ENCODE measurements at regions not wholly inside any gene's neighbourhood (a gene's known extent, or its start where the extent isn't known, plus 50 kb on each side); places are given as distances from the start of the nearest gene placed in this dataset.
A peak's percentile ranks its signal among the peaks of the same experiment; 100 is the strongest.
"Not testable (repeated sequence)": the region's sequence is repeated elsewhere in the genome, so short reads cannot be mapped to it uniquely, and the experiment has no call there.

DNA sequence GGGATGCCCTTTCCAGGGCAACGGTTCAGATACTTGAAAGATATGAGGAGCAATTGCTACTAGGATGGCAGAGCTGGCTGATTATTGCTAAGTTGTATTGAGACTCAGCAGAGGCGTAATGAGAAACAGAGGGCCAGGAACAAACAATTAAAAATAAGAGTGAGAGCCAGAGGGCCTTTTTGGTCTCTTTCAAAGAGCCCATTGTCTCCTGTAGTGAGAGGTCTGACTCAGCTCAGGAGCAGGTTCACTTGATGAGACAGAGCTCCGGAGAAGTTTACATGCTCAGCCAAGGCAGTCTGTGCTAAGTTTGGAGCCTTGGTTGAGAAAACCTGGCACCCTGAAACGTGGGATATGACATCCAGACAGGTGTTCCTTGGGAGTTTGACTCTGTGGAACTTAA is 303.9 kb upstream of the DLGAP1 start:
- no peak for DNase-seq

DNA sequence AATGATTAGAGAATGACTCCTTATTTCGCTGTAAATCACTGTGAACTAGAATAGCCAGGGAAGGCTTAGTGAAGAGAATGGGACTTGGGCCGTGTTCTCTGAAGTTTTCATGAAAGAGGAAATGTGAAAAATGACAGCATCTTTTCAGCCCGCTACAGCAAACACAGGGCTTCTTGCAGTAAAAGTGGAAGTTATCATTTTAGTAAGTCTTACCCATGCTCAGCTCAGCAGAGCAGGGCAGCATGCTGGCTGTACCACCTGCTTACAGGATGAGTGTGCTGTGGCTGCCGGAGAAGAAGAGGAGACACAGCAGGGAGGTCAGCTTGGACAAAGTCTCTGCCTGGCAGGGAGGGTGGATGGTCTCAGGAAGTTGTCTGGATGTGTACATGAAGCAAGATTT is 300.7 kb upstream of the DLGAP1 start:
- DNase-seq, result no peak

DNA sequence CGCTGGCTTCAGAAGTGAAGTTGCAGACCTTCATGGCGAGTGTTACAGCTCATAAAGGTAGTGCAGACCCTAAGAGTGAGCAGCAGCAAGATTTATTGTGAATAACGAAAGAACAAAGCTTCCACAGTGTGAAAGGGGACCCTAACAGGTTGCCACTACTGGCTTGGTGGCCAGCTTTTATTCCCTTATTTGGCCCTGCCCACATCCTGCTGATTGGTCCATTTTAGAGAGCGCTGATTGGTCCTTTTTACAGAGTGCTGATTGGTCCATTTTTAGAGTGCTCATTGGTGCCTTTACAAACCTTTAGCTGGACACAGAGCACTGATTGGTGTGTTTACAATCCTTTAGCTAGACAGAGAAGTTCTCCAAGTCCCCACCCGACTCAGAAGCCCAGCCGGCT is 298.0 kb upstream of the DLGAP1 start:
- DNase-seq, result not testable (repeated sequence)

DNA sequence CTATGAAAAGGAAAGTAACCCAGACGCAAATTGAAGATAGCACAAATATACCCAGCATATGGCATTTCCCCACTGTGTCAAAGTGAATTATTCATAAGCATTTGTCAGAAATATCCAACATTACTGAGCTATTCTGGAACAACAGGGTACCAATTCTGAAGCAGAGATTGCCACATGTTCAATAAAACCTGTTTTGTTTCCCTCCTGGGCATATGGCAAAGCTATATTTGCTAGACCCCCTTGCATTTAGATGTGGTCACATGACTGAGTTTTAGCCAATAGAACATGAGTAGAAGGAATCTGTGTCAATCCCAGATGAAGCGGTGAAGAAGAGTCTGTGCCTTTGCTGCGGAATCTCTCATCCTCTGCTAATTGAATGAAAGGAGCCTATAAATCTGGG is 296.4 kb upstream of the DLGAP1 start:
- DNase-seq, result no peak

DNA sequence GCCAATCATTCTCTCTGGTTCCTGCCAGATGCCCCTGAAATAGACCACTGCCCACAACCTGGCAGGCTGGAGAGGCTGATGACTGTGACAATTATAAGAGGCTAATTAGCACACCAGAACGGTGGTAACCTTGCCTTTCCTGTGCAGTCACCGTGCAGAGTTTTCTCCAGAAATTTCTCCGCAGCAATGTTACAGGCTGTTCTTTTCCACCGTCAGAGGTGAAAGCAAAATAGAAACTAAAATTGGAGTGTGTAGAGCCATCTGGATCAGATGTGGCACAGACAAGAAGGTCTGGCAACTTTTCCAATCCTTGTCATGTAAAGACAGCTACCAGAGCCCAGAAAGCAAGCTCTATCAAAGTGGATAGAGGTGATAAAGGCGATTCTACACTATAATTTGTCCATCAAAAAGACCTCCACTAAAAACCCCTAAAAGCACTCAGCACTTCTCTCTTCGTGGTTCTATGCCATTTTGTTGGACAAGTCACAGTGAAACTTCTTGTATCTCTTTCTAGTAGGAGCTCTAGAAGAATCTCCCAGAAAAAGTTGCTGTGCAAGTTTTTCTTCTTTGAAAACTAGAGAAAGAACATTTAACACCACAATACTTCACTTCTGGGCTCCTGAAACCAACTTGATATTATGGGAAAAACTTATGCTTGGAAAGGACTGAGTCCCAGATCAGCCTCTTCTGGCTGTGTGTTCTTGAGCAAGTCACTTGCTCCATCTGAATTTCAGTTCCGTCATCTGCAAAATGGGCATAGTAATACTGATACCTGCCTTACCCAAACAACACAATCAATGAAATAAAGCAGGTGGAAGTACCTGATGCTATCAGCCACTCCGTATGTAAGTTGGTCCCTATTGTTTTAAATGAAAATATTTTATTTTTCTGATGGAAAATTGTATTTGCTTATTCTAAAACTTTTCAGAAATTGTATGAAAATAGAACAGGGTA is 295.6 kb upstream of the DLGAP1 start:
- DNase-seq, result no peak

DNA sequence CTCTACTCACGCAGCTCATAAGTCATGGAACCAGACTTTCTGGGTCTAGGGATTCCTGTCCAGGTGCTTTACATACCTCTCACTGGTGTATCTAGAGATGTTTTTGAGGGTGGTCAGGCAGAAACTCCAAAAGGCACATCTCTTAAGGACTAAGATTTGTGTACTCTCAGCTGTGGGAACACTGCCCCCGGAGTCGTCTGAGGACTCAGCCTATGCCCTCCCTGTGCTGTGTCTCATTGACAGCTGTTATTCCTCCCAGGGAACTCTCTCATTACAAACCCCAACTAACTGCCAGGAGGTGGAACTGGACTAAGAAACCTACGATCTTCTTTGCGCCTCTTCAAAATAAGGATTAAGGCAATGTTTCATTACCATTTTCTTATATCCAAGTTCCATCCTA is 293.9 kb upstream of the DLGAP1 start:
- DNase-seq, result no peak

DNA sequence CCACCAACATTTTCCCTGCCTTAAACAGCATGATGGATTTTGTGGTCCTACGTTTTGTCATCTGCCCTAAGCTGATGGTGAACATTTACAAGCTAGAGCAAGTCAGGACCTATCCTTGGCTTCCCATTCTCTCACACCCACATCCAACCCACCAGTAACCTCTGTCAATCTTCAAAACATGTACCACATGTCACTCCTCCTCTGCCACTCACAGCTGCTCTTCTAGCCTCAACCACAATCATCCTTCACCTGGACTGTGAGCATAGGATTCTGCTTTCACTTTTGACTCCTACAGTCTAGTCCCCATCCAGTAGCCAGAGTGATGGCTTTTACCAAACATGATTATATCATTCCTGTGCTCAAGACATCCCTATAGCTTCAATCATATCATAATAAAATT is 279.8 kb upstream of the DLGAP1 start:
- DNase-seq, result no peak

DNA sequence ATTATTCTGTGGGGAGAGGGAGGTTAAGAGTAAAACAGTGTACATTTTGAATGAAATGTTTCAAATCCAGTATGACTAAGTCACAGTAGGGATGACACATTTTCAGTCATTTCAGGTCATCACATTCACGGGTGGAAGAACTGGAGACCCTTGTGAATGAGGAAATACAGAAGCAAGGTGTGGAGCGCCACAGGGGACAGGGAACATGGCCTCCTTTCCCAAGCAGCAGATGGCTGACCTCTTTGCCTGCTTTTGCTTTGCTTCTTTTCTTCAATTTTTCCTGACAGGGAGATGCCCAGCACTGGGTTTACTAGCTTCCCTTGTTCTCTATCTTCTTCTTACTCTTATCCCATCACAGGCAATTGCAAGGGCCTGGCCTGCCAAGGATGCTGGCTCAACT is 278.9 kb upstream of the DLGAP1 start:
- DNase-seq, result no peak

DNA sequence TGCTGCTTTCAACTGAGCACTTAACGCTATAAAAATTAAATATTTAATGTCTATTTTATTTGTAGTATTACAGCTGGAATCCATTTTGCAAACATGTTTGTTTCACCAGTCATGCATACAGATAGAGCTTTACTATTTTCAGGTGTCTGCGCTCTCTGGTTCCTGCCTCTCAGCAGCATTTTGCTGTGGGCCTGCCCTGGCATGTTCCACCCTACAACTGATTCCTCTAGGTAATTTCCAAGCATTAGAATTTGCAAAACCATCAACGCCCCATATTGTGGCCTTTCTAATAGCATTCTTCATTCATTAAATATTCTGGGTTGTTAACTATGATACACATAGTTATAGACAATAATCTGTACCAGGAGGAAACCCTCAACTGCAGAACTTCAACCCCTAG is 266.4 kb upstream of the DLGAP1 start:
- no peak for DNase-seq

DNA sequence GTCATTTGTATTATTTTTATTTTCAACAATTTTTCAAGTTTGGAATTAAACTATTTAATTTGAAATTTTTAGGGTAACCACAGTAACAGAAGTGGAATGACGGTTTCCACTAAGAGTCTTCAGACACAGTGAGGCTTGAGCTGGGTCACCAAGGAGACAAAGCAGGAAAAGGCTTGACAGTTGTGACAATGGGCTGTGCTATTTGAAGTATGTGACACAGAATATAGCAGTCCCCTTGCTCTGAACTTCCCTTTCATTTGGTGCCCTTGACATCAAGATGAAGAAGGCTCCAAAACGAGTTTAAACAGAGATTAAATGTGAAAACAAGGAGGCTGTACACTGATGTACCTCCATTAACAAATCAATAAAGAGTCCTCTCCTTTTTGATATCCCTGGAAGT is 265.4 kb upstream of the DLGAP1 start:
- no peak for DNase-seq

DNA sequence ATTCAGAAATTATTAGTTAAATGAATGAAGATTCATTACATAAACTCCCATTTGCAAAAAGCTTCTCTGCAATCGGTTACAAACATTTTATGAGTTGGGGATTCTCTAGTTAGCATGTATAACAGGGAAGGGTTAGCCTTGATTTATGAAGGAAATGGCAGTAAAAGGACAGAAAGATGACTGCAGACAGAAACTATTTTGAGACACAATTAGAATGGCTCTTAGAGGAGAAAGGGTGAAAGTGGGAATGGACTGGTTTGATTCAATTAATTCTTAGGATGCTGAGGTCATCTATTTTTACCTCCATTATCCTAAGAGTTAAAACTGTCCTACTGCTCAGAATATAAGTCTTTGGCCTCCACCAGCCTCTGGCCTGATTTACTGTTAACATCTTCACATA is 250.8 kb upstream of the DLGAP1 start:
- no peak for DNase-seq

DNA sequence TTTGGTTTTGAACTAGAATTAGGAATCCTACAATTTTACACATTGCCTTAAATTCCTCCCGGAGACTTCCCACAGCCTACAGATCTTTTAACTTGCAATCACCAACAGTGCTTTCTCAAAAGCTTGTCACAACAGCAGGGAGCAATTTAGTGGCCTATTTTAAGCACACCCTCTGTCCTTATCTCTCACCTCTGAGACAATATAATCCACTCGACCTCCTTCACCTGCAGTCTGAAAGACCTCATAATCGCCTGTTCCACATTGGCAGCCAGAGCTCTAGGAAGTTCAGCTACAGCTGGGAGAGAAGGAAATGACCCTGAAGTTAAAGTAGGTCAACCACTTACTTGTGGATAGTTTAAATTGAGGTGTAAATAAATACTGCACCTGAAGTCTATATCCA is 249.7 kb upstream of the DLGAP1 start:
- no peak for DNase-seq

DNA sequence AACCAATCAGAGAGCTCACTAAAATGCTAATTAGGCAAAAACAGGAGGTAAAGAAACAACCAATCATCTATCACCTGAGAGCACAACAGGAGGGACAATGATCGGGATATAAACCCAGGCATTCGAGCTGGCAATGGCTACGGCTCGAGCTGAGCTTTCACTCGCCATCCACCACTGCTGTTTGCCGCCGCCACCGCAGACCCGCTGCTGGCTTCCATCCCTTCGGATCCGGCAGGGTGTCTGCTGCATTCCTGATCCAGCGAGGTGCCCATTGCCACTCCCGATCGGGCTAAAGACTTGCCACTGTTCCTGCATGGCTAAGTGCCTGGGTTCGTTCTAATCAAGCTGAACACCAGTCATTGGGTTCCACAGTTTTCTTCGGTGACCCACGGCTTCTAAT is 236.7 kb upstream of the DLGAP1 start:
- no peak for DNase-seq

DNA sequence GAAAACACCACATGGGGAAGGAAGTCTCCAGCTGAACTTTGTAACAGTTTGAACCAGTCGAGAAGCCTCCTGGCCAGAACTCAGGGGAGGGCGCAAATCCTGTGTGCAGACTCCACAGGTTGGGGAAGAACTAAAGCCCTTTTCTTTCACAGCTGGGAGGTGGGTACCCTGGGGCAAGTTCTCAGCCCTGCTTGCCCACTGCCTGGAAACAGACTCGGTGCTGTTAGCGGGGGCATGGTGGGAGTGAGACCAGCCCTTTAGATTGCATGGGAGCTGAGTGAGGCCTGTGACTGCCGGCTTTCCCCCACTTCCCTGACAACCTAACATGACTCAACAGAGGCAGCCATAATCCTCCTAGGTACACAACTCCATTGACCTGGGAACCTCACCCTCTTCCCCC is 223.6 kb upstream of the DLGAP1 start:
- not testable (repeated sequence) for DNase-seq

DNA sequence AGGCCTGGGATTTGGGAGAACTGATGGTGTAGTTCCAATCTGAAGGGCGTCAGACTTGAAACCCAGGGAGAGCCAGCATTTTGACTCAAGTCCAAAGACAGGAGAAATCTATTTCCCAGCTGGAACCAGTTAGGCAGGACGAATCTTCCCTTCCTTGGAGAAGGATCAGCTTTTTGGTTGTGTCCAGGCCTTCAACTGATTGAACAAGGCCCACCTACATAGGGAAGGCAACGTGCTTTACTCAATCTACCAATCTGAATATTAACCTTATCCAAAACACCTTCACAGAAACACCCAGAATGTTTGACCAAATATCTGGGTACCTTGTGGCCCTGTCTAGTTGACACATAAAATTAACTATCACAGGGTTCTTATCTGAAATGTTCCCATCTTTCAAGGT is 221.9 kb upstream of the DLGAP1 start:
- DNase-seq, result no peak

DNA sequence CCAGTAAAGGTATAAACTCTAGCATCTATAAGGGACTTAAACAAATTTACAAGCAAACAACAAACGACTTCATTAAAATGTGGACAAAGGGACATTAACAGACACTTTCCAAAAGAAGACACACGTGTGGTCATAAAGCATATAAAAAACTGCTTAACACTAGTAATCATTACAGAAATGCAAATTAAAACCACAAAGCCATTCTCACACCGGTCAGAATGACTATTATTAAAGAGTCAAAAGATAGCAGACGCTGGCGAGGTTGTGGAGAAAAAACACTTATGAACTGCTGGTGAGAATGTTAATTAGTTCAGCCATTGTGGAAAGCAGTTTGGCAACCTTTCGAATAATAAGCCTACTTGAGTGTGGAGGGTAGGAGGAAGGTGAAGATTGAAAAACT is 217.1 kb upstream of the DLGAP1 start:
- DNase-seq, result no peak

DNA sequence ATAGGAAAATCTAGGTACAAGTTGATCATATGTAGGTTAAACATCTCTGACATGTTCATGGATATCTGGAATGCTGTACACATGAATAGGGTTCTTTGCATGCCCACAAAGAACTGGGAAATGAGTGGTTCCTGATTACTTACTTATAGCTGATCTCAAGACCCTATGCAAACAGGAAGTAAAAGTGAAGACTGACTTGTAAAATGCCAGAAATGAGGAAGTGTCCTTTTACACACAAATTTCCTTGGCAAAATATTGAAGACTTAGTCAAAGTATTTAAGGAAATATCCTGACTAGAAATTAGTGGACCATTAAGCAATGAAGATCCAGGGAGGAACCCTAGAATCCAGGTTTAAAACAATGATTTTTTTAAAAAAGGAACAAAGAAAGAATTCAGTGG is 203.7 kb upstream of the DLGAP1 start:
- DNase-seq, result no peak

DNA sequence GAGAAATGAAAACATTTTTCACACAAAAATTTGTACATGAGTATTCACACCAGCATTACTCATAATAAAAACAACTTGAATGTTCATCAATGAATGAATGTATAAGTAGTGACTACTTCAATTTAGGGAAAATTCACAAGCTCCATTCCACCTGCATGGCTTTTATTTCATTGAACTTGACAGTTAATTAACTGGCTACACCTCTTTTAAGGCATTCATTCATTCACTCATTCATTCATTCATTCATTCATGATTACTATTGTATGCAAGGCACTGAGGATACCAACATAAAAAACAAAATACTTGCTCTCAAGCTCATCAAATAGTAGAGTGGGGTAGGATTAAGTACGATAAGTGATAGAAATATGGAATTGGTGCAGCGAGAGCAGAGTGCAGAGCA is 198.3 kb upstream of the DLGAP1 start:
- no peak for DNase-seq

DNA sequence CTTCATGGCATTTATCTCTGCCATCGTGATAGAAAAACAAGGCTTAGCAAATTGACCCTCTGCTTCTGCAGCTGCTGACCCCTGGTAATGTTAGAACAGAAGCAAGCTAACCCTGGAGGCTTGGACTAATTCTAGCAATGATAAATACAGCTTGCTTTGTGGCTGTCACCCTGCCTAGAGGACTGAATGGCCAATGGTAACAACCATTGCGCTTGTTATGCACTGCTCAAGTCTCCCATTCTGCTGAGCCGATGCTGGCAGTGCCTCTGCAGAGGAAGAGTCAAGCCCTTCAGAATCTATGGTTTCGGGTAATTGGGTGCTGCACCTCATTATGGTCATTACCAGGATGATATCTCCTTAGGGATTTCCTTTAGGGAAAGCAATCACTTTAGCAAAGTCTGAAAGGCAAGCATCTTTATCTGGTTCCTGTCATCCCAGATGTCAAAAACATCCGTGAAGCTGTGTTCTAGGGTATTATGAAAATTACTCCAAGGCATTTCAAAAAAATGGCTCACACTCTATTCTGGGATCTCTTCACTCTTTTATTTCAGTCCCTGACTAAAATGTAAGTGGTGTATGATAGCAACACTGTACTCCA is 186.8 kb upstream of the DLGAP1 start:
- DNase-seq, result no peak

DNA sequence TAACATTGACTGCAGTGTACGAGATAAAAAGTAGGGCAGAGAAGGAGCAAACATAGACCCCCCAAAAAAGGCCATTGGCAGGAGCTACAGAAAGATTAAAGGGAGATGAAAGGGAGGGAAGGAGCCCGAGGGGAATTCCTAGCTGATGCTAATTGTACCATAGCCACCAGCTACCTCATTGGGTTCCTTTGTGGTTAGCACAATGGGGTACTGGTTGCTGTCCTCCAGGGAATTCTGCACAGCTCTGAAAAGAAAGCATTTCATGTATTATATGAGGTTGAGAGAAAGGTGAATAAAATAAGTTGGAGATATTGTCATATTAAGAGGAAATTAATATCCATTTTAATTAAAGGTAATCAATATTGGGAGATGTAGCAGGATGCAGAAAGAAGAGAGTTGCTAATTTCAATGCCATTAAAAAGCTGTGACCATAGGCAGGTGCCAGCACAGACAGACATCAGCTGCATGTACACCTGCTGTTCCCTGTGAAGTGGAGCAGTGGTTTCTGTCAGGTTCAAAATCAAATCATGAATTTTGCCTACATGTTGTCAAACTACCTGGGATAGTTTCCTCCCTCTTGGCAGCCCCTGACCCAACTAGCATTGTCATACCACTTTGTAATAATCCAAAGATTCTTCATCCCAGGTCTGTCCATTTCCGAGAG is 185.4 kb upstream of the DLGAP1 start:
- no peak for DNase-seq

DNA sequence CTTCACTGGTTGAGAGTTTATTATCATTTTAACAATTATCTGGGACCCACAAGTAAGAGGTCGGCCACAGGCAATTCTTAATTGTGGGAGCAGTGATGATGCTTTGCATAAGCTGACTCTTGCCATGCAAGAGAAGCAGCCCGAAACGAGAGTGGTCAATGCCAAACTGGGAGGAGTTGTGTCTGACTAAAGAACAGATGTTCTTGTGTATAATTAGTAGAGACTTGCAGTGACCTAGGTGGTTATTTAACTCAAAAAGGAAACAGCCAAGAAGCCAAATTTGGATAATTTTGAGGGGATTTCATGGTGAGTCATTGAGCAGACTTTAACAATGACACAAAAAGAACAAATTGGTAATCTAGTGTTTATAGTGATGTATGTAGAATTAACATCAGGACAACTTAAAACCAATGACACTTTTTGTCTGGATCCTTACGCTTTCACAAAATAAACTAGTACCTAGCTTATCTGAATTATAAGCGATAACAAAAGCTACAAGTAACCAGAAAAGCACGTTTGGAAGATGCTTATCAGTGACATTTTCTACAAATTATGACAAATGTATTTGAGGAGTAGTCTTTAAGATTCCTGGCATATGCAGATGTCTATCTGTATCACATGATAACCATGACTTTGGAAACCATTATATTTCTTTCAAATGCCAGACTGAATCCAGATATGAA is 184.7 kb upstream of the DLGAP1 start:
- no peak for DNase-seq

DNA sequence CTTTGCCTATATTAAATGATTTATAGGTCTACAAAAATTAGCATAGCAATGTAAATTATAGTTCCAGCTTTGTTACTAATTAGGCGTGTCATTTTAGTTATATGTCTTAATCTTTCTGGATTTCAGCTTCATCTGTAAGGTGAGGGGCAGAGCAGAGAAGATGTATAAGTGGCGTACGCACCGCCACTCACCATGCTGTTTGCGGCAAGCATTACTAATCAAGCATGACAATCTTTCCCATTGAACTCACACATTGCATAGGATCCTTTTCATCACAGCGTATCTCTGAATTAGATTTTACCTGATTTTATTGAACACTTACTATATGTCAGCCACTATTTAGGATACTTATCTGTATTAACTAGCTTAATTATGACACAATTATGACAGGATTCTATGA is 183.6 kb upstream of the DLGAP1 start:
- no peak for DNase-seq

DNA sequence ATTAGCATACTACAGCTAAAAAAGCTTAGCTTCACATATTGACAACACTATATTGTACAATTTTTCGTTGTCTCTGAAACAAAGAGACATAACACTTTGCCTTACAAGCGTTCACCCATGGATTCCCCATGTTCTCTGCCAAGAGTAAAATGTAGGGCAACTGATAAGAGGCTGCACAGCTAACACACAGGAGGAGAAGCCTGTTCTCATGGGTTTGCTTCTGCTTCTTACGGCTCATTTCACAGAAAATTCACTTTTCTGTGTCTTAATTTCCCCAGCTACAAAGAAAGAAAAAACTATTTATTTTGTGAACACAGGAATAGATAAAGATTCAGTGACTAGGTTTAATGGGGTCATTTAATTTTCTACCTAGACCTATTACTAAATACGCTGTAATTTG is 182.8 kb upstream of the DLGAP1 start:
- no peak for DNase-seq

DNA sequence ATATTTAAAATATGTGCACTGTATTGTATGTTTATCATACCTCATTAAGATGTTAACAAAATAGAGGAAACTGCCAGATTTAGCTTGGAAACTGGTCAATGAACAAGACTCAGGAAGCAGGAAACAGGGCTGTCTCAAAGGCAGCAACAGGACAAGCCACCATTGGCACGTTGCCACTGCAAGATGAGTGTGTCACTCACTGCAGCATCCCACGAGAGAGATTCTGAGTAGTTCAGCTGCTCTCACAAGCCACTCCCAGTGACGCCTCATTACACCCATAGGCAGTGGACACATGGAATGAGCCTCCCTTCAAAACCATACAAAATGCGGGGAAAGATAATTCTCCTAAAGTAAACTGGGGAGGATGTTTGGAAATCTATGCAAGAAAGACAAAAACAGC is 181.9 kb upstream of the DLGAP1 start:
- DNase-seq, result peak; percentile 24
